Mucosa of gallbladder (tissue), 1 donor: ENCODE measurements at regions not wholly inside any gene's neighbourhood (a gene's known extent, or its start where the extent isn't known, plus 50 kb on each side); places are given as distances from the start of the nearest gene placed in this dataset.
A peak's percentile ranks its signal among the peaks of the same experiment; 100 is the strongest.
"Not testable (repeated sequence)": the region's sequence is repeated elsewhere in the genome, so short reads cannot be mapped to it uniquely, and the experiment has no call there.

Experiments
- DNase-seq: peaks from one replicate; pipeline ENCODE4 v3.0.0-alpha.2; 2020; ENCODE audit warnings: low spot score
- donor health status: DM: no; HTN: no; CAD: no.

DNA sequence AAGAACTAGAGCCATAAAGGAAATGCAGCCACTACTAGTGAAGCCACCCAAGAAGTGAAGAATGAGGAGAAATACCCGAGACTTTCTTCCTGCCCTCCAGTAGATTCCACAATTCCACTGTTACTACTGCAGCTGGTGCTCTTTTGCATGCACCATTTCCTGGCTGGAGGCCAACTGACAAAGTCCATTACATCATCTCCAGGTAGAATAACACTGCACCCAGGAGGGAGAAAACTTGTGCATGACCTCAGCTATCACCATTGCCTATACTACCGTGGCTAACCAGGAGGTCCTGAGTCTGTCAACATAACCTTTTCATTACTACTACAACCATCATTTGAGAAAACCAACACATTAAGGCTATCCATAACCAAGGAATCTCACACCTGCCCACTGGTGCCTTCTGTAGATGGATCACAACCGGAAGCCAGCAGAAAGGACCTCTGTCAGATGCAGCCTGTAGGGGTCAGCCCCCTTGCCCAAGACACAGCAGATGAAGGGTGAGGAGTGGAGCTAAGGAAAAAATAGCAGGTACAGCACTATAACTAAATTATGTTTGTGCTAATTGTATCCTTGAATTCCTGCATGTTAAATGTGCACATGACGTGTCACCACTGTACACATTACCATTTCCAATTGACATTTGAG lies 200.8 kb upstream of the C2CD4B start:
- DNase-seq, result peak; percentile 58

DNA sequence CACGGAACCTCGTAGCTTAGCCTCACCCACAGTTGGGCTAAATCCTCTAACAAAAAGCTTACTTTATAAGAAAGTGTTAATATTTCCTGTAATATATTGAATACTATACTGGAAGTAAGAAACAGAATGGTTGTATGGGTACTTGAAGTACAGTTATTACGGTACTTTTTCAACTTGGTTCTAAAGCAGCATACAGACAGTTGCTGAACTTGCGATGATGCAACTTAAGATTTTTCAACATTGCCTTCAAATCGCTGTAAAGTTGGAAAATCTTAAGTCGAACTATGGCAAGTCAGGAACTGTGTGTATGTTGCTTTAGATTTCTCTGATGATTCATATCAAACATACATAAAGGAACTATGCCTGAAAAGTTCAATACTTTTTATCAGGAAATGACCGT lies 204.4 kb upstream of the C2CD4B start:
- DNase-seq, result no peak

DNA sequence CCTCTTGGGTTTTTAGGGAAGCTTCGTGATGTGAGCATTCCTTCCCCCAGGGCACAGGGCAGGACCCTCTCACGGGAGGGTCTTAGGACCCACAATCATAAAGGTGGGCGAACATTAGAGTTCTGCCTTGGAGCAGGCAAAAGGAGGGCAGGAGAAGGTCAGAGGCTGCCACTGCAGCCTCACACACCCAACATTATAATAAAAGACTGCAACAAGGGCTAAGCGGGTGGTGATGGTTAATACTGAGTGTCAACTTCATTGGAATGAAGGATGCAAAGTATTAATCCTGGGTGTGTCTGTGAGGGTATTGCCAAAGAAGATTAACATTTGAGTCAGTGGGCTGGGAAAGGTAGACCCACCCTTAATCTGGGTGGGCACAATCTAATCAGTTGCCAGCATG lies 206.6 kb upstream of the C2CD4B start:
- not testable (repeated sequence) for DNase-seq

DNA sequence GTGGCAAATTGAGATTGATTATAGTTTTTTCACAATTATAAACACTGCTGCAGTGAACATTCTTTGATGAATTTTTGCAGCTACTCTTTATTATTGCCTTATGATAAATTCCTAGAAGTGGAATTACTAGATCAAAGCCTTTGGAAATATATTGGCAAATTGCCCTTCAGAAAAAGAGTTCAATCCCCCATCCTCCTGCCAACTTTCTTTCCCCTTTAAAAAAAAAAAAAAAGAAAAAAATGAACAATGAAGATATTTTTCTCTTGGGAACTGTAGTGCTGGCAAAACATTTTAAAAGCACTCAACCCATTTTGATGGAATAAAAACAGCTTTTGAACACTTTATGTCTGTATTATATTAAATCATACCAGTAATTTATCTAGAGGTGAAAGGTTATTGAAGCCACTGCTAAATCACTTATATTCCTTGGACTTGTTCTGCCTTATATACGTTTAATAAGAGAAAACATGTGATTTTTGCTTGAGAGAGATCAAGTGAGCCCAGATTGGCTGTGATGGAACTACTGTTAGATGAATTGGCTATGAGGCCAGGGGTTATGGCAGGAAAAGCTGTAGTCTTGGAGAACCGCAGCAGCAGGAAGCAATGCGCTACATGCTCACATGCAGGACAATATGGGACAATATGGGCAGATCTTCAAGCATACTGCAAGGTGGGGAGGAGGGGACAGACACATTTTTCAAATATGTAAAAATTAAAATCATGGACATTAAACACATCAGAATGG lies 212.8 kb upstream of the C2CD4B start:
- DNase-seq, result no peak

DNA sequence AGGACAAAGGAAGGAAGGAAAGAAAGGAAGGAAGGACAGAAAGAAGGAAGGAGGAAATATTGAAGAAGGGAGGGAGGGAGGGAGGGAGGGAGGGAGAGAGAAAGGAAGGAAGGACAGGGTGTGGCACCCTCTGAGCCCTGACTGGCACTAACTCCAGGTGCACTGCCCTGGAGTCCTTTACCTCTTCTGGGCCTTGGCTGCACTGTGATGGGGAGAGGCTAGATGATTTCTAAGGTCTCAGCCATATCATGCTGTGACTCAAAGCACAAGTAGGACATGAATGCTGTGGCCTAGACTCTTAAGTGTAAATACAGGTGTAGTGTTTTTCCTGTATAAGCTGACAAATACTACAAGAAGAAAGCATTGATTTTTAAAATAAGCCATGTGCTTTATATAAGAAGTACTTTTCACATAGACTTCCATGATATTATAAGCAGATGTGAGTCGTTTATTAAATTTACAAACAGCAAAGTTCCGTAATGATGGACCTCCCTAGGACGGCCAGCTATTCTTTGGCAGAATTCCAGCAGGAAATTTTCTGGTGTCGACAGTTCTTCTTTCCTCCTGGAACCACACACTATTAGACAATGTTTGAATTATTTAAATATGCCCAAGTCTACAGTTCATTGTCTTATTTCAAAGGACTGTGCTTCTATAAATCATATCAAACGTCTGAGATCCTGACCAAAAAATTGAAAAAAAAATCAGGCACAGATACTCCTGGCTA lies 213.8 kb upstream of the C2CD4B start:
- no peak for DNase-seq

DNA sequence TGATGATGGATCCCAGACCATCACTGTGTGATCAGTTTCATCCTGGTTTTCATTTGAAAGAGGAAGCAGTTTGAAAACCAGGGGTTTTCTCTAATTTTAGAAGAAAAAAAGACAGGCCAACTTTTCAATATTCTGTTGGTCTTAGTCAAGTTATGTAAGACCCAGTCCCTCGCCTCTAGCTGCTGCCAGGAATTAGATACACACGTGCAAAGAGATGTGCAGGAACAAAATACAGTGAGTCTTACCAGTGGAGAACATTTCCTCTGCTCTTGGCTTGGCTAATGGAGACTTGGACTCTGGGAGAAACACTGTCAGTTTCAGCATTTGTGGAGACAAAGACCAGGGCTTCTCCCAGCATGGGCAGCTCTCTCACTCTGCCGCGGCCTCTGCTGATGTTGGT lies 214.9 kb upstream of the C2CD4B start:
- peak; percentile 10 for DNase-seq

DNA sequence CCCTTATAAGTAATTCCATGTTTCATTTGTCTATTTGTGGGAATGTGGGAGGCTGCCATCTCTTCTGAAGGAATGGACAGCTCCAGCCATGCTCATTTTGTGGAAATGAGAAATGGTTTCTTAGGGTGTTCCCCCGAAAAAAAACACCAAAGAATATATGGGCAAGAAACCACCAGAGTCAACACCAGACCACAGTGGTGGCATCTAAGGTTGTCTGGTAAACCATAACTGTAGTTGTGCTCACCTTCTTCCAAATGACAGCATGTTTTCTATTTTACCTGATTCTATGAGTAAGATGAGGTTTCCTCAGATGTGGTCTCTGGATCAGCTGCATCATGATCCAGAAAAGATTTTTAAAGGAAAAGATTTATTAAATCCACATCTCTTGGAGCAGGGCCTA lies 217.0 kb upstream of the C2CD4B start:
- no peak for DNase-seq

DNA sequence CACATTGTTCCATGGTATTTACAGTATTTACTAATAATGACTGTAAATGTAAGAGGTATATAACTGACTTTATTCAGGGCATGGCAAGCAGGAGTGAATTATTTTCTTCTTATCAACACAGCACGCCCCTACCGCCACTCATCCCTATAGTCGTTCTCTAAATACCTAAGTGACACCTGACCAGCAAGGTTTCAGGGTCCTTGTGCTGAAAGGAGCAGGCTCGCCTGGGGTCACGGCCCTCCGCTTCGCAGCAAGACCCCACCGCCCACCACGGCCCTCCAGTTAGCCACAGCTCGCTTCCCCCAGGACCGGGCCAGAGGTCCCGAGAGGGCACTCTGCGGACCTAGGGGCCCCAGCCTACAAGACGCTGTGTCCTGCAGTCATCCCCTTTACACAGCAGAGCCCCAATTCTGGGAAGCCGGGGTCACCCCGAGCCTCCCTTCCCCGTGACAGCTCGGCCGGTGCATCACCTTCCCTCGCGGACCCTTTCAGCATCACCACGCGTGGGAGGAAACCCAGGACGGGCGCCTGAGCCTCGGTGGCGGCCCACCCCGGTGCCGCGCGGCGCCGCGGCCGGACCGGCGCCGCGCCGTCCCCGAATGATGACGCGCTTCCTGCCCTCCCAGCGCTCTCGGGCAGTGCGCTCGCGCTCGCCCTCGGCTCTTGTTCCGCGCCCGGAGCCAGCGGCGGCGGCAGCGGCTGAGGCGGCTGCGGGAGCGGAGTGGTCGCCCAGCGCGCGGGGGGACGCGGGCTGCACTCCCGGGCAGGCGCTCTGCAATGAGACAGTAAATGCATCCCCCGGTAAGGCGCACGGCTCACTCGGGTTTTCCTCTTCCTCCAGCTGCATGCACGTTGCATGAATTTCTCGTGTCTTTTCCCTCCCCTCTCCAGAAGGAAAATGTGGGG lies 225.1 kb upstream of the C2CD4B start, which contains the start of gene TLN2:
TLN2 (plus strand) TSS at position 666 of the 906 bp plus-strand sequence.
- DNase-seq, result peak; percentile 68

DNA sequence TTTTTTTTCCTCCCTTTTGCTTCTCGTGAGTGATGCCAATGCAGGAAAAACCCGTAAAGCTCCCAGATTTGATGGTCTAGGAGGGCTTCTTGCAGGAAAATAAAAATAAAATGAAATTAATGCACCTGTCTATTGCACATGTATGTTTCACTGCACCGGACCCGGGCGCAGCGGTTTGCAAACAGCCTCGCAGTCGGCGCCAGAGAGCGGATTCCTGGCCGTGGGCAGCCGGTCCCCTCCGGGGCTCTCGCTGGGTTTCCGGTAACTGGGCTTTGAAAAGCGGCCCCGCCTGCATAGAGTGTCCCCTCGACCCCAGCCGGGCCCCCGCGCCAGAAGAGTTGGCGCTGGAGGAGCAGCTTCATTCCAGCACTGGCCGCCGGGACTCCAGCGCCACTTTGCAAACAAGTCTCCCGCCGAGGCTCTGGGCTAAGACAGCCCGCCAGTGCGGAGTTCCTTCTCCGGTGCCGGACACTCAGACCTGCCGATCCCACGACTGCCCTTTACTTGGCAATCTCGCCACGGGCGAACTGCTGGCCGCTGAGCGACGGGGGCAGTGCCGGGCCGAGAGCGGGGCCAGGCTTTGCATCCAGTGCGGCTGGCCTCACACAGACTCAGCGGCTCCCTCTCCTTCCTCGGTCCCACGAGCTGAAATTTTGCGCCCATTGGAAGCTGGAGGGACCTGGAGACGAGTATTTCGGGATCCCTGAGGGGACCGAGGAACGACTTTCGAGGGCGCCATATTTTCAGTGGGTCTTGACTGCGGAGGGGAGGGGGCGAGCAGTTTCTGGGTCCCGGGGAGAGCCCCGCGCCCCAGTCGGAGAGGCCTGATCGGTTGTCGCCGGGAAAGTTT lies 225.9 kb upstream of the C2CD4B start:
- DNase-seq, result peak; percentile 21

DNA sequence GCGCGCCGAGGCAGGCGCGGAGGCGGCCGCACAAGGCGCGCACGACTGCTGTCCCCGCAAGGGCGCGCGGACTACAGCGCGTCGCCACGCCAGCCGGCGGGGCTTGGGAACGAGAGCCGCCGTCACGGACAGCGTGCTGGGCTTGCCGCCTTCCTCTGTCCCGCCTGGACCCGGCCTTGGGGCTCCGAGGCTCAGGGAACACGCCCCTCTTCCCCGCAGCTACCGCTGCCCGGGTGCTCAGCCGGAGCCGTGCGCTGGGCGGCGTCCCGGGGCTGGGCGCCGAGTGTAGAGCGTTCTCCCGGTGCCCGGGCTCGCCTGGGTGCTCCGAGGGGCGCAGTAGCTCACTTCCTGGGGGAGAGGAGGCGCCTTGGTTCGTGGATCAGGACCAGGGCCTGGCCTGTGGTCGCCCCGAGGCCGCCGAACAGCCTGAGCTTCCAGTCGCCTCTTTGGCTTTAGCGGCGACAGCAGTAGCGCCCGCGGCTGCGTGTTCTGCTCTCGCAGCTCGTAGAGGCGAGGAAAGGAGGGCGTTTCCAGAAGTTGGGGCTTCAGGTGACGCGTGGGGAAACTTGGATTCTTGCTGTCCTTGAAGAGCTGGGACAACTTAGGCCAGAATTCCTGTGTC lies 226.7 kb upstream of the C2CD4B start:
- peak; percentile 25 for DNase-seq

DNA sequence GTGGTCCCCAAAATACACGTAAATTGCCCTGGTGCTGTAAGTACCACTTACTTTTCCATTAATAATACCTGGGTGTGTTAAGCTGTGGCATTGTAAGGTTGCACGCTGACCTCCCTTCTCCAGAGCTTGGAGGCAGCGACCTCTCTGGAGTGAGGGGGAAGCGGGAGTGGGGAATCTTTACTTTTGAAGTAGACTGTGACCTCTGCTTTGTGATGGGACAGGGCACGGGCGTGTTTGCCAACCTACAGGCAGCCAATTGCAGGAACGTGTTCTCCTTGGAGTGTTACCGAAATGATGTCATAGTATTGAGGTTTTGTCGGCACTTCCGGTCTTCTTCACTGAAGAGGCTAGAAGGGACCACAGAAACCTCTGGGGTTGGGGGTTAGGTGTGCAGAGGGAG lies 227.3 kb upstream of the C2CD4B start:
- no peak for DNase-seq

DNA sequence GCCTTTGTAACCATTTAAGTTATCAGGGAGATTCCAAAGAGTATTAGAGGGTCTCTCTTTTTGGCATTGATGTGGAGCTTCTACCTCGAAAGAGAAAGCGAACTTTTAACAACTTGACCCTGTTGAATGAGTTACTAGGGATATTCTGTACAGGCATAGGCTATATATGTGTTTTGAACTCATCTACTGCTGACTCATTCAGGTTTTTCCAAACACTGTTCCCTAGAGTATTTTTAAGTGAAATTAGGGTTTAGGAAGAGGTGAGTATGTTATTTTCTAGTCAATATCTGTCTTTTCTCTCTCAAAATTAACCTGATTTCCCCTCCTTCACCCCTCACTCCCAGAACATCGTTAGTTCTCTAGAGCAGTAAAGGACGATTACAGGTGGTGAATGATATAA lies 228.1 kb upstream of the C2CD4B start:
- no peak for DNase-seq

DNA sequence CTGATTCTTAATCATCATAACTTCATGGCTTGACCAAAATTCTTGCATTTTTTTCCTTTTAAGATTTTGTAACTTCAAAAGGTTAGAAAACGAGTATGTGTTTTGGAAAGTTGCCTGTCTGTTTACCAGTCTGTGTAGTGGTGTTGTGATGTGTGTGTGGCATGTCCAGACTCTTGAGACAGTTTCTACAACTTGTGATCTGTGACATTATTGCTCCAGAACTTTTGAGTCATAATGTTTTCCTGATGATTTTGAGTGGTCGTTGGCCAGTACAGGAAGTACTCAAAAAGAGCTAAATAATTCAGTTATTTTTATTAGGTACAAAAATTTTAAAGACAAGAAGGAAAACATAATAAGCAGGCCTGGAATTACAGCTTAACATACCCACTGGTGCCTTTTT lies 229.0 kb upstream of the C2CD4B start:
- DNase-seq, result no peak

DNA sequence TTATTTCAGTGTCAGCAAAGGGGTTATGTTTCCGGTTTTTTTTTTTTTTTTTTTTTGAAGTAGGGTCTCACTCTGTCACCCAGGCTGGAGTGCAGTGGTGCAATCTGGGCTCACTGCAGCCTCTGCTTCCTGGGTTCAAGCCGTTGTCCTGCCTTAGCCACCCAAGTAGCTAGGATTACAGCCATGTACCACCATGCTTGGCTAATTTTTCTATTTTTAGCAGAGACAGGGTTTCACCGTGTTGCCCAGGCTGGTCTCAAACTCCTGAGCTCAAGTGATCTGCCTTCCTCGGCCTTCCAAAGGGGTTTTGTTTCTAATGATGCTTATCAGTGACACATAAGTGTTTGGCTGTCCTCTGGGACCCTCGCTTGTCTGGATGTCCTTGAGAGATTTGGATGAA lies 235.7 kb upstream of the C2CD4B start:
- DNase-seq, result no peak

DNA sequence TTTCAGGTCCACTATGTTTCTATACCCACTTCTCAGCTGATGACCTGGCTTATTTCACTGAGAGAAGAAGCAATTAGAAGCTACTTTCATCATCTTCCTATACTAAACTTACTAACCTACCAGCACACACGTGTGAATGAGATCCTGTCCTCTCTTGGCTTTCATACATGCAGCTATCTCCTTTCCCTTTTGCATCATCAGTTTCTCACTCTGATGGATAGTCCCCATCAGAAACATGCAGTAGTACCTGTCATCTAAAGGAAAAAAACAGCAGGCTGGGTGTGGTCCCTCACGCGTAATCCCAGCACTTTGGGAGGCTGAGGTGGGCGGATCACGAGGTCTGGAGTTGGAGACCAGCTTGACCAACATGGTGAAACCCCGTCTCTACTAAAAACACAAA lies 237.6 kb upstream of the C2CD4B start:
- no peak for DNase-seq

DNA sequence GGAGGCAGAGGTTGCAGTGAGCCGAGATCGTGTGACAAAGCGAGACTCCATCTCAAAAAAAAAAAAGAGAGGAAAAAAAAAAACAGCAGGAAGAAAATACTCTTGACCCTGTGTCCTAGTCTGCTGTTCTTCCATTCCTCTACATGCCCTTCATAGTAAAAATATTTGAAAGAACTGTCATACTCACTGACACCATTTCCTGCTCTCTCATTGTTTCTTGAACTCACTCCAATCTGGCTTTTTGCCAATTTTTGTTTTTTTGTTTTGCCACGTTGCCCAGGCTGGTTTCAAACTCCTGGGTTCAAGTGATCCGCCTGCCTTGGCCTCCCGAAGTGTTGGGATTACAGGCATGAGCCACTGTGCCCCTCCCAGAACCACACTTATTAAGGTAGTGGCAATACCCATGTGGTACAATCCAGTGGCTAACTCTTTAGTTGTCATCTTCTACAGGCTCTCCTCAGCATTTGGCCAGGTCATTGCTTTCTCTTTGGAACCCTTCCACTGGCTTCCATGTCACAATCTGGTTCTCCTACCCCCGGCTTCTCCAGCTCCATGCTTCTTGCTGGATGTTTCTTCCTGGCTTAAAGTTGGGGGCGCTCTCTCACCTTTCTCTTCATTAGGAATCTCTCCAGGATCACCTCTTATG lies 238.2 kb upstream of the C2CD4B start:
- DNase-seq, result no peak

DNA sequence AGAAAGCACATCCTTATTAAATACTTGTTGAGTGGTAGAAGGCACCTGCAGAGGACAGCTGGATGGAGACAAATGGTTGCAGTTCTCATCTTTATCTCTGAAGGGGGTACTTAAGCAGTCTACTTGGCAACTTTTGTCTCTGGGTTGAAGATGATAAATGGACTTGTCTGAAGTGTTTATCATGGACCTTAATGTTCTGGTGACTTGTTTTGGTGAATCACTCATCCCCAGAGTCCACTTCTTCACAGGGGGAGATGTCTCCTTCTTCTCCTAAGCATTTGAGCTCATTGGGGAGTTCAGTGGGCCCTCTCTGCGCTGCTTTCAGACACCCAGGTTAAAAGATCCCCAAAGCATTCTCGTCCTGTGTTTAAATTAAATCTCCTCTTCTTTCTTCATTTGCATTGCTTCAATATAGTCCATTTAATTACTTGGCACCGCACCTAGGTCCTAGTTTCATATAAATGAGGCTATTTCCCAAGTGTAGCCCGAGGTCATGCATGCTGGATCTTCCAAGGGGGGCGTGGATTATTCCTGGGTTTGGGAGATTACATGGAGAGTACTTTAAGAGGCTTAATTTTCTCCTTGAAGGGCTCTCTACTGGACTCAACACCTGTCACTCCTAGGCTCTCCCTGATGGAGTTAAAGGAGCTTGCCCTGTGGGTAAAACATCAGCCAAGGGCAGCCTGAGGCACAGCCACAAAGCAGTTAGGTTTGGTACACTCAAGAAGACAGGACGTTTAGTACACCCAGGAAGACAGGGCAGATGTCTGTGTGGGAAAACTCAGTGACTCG lies 239.3 kb upstream of the C2CD4B start:
- no peak for DNase-seq

DNA sequence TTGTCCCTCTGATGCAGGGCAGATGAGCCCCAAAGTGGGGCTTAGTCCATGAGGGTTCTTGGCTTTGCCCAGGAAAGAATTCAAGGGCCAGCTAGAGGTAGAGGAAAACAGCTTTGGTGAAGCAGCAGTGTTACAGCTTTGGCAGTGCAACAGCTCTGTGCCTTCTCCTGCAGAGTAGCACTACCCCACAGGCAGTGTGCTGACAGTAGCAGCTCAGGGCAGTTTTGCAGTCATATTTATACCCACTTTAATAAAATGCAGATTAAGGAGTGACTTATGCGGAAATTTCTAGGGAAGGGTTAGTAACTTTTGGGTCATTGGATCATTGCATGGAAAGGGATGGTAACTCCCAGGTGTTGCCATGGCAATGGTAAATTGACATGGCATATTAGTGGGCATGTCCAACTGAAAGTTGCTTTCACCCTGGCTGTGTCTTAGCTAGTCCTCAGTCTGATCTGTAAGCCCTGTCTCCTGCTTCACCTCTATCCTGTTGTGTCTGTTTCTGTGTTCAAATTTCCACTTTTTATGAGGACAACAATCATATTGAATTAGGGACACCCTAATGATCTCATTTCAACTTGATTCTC lies 241.3 kb upstream of the C2CD4B start:
- no peak for DNase-seq

DNA sequence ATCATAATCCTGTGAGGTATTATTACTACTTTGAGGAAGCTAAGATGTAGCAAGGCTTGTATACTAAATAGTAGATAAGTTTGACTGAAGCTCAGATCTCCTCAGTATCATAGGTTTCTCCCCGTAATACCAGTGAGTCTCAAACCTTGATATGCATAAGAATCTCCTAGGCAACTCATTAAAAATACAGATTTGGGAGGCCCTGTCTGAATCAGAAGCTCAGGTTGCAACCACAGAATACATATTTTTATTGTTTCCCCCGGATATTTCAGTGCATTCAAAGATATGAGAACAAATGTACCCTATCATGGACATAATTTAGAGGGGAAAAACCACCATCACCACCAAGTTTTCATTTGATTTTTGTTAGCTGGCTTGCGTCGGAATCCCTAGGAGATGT lies 242.1 kb upstream of the C2CD4B start:
- DNase-seq, result no peak
